ENCODE measurements at regions not wholly inside any gene's neighbourhood (a gene's known extent, or its start where the extent isn't known, plus 50 kb on each side); places are given as distances from the start of the nearest gene placed in this dataset.
"Not testable (repeated sequence)": the region's sequence is repeated elsewhere in the genome, so short reads cannot be mapped to it uniquely, and the experiment has no call there.

DNA sequence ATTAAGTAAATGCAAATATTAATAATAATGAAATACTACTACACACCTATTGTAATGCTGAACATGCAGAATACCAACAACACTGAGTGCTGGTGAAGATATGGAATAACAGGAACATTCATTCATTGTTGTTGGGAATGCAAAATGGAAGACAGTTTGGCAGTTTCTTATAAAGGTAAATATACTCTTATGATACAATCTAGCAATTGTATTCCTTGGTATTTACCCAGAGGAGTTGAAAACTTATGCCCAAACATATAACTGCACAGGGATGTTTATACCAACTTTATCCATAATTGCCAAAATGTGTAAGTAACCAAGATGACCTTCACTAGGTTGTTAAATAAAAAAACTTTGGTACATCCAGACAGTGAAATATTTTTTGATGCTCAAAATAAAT, 636.8 kb downstream of the PRR16 start:
- DNase-seq (ENCODE audit: low spot score), result no peak
- TF ChIP-seq, protein P1, sequence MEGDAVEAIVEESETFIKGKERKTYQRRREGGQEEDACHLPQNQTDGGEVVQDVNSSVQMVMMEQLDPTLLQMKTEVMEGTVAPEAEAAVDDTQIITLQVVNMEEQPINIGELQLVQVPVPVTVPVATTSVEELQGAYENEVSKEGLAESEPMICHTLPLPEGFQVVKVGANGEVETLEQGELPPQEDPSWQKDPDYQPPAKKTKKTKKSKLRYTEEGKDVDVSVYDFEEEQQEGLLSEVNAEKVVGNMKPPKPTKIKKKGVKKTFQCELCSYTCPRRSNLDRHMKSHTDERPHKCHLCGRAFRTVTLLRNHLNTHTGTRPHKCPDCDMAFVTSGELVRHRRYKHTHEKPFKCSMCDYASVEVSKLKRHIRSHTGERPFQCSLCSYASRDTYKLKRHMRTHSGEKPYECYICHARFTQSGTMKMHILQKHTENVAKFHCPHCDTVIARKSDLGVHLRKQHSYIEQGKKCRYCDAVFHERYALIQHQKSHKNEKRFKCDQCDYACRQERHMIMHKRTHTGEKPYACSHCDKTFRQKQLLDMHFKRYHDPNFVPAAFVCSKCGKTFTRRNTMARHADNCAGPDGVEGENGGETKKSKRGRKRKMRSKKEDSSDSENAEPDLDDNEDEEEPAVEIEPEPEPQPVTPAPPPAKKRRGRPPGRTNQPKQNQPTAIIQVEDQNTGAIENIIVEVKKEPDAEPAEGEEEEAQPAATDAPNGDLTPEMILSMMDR (IDR thresholded peaks at IDR 0.05), result no peak
- no peak for ATAC-seq (ENCODE audit: low FRiP score)

- TF ChIP-seq, protein P1 (IDR thresholded peaks at IDR 0.05), result no peak
- DNase-seq (ENCODE audit: low spot score), result no peak
- no peak for ATAC-seq (ENCODE audit: low FRiP score)
These were observed 641.8 kb downstream of the PRR16 start for GRCh38 chr5:121105921-121106320.

- DNase-seq (ENCODE audit: low spot score); ATAC-seq (ENCODE audit: low FRiP score): not testable (repeated sequence)
These were observed 642.9 kb downstream of the PRR16 start for GRCh38 chr5:121106721-121107690.

- ATAC-seq (ENCODE audit: low FRiP score) (no peak), DNase-seq (ENCODE audit: low spot score) (no peak)
- TF ChIP-seq, protein P1 (IDR thresholded peaks at IDR 0.05), result no peak
These were observed 644.6 kb downstream of the PRR16 start for GRCh38 chr5:121108725-121109124.

- DNase-seq (ENCODE audit: low spot score) (no peak), ATAC-seq (ENCODE audit: low FRiP score) (no peak)
- TF ChIP-seq, protein P1 (IDR thresholded peaks at IDR 0.05), result no peak
These were observed 645.7 kb downstream of the PRR16 start for GRCh38 chr5:121109817-121110216.

DNA sequence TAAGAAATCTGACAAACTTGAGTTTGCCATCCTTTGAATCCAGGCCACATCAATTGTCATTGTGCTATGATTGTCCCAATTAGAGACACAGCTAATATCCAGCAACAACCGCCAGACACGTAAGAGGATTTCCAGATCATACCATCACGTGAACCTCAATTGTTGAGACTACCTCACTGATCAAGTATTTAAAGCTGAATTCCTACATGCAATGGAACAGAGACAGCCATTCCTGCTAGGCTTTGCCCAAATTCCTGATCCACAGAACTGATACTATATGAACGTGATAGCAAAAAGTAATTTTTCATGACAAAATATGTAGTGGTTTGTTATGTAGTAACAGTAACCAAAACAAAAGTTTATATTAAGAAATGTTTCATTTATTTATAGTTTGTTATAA, 657.7 kb downstream of the PRR16 start:
- DNase-seq (ENCODE audit: low spot score) (no peak), ATAC-seq (ENCODE audit: low FRiP score) (no peak)
- TF ChIP-seq, protein P1 (IDR thresholded peaks at IDR 0.05), result no peak

GRCh38 chr5:121138495-121138907, 674.4 kb downstream of the PRR16 start:
- no peak for ATAC-seq (ENCODE audit: low FRiP score)

More at GRCh38 chr5:121138495-121138907, 674.4 kb downstream of the PRR16 start:
- TF ChIP-seq, protein P1 (IDR thresholded peaks at IDR 0.05), result no peak
- DNase-seq (ENCODE audit: low spot score), result no peak

Measured in omental fat pad (tissue), 3 donors.